Kidney (tissue), 13 donors: ENCODE measurements at regions not wholly inside any gene's neighbourhood (a gene's known extent, or its start where the extent isn't known, plus 50 kb on each side); places are given as distances from the start of the nearest gene placed in this dataset.

ENCODE experiments used
- DNase-seq, 5 donors: peaks; one replicate each; pipeline ENCODE4 v3.0.0-alpha.2; 2013 to 2020
- FAIRE-seq: peaks from 2 replicates; lab custom pipeline; 2012; peaks lifted over from hg19 to GRCh38; lab: Jason Lieb, UNC
- H3K27ac ChIP-seq, 2 donors: one replicate each; pipeline ENCODE4 v1.7.0; 2013; ENCODE audit warnings: low read depth in 2 of 2, low read length in 2 of 2, inconsistent platforms in 1 of 2
- H3K27me3 ChIP-seq: one replicate; pipeline ENCODE4 v1.7.1; 2013; ENCODE audit warnings: low read length, inconsistent platforms; ENCODE audit not compliant: control insufficient read depth, insufficient read depth
- H3K36me3 ChIP-seq, 3 donors: one replicate each; pipeline versions ENCODE4 v1.7.0 to v1.7.1; 2013; ENCODE audit warnings: low read length in 3 of 3, control low read depth in 1 of 3, inconsistent platforms in 1 of 3; ENCODE audit not compliant: insufficient read depth in 3 of 3, control insufficient read depth in 2 of 3
- H3K4me1 ChIP-seq, 3 donors: one replicate each; pipeline versions ENCODE4 v1.7.0 to v1.7.1; 2013; ENCODE audit warnings: low read length in 3 of 3, inconsistent platforms in 1 of 3, low read depth in 1 of 3; ENCODE audit not compliant: control insufficient read depth in 2 of 3, insufficient read depth in 2 of 3
- H3K4me3 ChIP-seq, 3 donors: one replicate each; pipeline versions ENCODE4 v1.7.0 to v1.8.1; 2013; ENCODE audit warnings: low read length in 3 of 3, control low read depth in 1 of 3, inconsistent platforms in 1 of 3
- H3K9ac ChIP-seq, 3 donors: one replicate each; pipeline versions ENCODE4 v1.7.0 to v1.7.1; 2013; ENCODE audit warnings: low read length in 3 of 3, control low read depth in 1 of 3, inconsistent platforms in 1 of 3
- H3K9me3 ChIP-seq, 3 donors: one replicate each; pipeline versions ENCODE4 v1.7.0 to v1.7.1; 2013; ENCODE audit warnings: low read length in 3 of 3, control low read depth in 1 of 3, inconsistent platforms in 1 of 3; ENCODE audit not compliant: control insufficient read depth in 2 of 3, insufficient read depth in 1 of 3
- intact Hi-C: fragments of 100-400 bp; cut with DNase I; formaldehyde crosslinking; loops from one replicate; pipeline ENCODE4 v1.11.1; 2022
- TF ChIP-seq, protein P1 (sequence below): IDR thresholded peaks from 3 replicates; pipeline ENCODE4 v1.5.1; 2012; ENCODE audit warnings: mild to moderate bottlenecking, moderate library complexity, borderline replicate concordance; ENCODE audit not compliant: insufficient read depth; ENCODE audit errors: extremely low read depth
- donor health status: control.
- donor health status: control.
- donor health status: control.
- donor health status: control.
- donor health status: control.
- donor health status: DM: yes; HTN: yes; CAD: no.
- donor health status: Normal renal cell carcinoma (clear cell type).

GRCh38 chr10:78336402-78336791, 302.7 kb downstream of the RPS24 start:
- H3K27me3 ChIP-seq: no peaks in the 10 kb centered on the region
- DNase-seq (peak in 3 of 5 donors; percentile 11 to 65 (median 32)), FAIRE-seq (no peak)
- no peak overlapping the region for H3K27ac ChIP-seq
- H3K36me3 ChIP-seq: no peaks in the 10 kb centered on the region
- no peak overlapping the region for H3K4me3 ChIP-seq
- TF ChIP-seq, protein P1, sequence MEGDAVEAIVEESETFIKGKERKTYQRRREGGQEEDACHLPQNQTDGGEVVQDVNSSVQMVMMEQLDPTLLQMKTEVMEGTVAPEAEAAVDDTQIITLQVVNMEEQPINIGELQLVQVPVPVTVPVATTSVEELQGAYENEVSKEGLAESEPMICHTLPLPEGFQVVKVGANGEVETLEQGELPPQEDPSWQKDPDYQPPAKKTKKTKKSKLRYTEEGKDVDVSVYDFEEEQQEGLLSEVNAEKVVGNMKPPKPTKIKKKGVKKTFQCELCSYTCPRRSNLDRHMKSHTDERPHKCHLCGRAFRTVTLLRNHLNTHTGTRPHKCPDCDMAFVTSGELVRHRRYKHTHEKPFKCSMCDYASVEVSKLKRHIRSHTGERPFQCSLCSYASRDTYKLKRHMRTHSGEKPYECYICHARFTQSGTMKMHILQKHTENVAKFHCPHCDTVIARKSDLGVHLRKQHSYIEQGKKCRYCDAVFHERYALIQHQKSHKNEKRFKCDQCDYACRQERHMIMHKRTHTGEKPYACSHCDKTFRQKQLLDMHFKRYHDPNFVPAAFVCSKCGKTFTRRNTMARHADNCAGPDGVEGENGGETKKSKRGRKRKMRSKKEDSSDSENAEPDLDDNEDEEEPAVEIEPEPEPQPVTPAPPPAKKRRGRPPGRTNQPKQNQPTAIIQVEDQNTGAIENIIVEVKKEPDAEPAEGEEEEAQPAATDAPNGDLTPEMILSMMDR: no peak
- intact Hi-C loops: no loop called here
- H3K9me3 ChIP-seq: no peaks in the 10 kb centered on the region
- peaks cover 0 to 3% (median 0%) of the 10 kb centered on the region in 3 donors for H3K4me1 ChIP-seq
- H3K9ac ChIP-seq: no peak overlapping the region

DNA sequence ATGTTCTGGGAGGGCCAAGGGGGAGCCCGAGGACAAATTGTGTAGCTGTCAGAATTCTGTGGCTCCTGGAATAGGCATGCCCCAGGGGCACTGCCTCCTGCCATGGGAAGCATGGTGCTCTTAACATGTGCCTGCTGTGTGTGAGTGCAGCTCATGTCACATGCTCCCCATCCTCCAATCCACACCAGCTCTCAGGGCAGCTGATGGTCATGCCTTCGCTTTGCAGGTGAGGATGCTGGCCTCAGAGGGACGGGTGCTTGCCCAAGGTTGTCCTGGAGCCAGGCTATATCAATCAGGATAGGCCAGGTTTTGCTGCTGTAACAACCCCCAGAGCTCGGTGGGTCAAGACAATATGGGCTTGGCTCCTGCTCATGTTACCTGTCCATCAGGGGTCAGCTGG, 303.4 kb downstream of the RPS24 start:
- H3K27me3 ChIP-seq: no peaks in the 10 kb centered on the region
- peaks cover 0 to 3% (median 0%) of the 10 kb centered on the region in 3 donors for H3K4me1 ChIP-seq
- H3K9me3 ChIP-seq: no peaks in the 10 kb centered on the region
- intact Hi-C loops: no loop called here
- DNase-seq: peak in 2 of 5 donors; percentile 7 to 18
- no peak overlapping the region for H3K4me3 ChIP-seq
- FAIRE-seq: no peak
- no peak overlapping the region for H3K9ac ChIP-seq
- TF ChIP-seq, protein P1: no peak
- no peaks in the 10 kb centered on the region for H3K36me3 ChIP-seq
- no peak overlapping the region for H3K27ac ChIP-seq

DNA sequence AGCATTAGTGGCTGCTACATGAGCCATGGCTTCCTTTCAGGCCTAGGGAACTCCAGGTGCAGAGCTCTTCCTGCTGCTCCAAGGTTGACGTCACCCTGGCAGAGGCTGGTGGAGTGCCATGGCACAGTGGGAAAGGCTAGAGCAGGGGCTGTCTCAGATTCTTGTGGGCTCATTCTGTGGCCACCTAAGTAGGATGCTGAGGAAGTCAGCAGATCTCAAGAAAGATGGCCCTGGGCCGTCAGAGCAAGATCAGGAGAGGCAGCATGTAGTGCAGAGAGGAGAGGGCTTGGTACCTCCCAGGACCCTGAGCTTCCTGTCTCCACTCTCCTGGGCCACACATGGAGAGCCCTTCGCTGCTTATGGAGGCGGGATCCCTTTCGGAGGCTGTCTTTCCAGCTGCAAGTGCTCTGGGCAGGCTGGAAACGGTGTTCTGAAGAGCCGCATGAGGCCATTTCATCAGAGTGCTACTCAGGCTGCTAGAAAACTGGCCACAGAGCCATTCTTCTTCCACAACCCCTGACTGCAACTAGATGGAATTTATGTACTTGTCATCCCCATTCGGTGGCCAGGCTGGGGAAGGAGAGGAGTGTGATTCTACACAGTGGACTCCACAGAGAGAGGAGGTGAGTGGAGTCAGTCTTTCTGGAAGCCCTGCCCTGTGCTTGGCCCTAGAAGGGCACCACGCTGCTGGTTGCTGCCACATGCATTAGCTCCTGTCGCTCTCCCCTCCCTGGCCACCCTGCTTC, 304.2 kb downstream of the RPS24 start:
- TF ChIP-seq, protein P1: no peak
- Histone ChIP-seq H3K27ac (no peak overlapping the region), H3K27me3 (no peaks in the 10 kb centered on the region), H3K36me3 (no peaks in the 10 kb centered on the region), H3K9ac (no peak overlapping the region), H3K9me3 (no peaks in the 10 kb centered on the region), H3K4me1 (peaks cover 0 to 3% (median 0%) of the 10 kb centered on the region in 3 donors), H3K4me3 (no peak overlapping the region)
- FAIRE-seq (no peak), DNase-seq (peak in 3 of 5 donors; percentile 8 to 43 (median 19))
- intact Hi-C loops: no loop called here
